Esophagus muscularis mucosa (tissue), 4 donors: ENCODE measurements at regions not wholly inside any gene's neighbourhood (a gene's known extent, or its start where the extent isn't known, plus 50 kb on each side); places are given as distances from the start of the nearest gene placed in this dataset.

Source experiments
- DNase-seq: peaks from one replicate; pipeline ENCODE4 v3.0.0-alpha.2; 2017; ENCODE audit errors: extremely low spot score
- H3K27ac ChIP-seq, 4 donors: fragments of 200-600 bp; sonication (generic); replicated peaks in 1 of 4; 1 replicate in 3 of 4; 2 replicates in 1 of 4; pipeline ENCODE4 v1.5.1; 2016 to 2019; ENCODE audit warnings: mild to moderate bottlenecking in 1 of 4
- H3K27me3 ChIP-seq, 4 donors: fragments of 200-600 bp; sonication (generic); one replicate each; pipeline versions ENCODE4 v1.5.1 to v1.6.0; 2016 to 2019
- H3K36me3 ChIP-seq, 4 donors: fragments of 200-600 bp; sonication (generic); one replicate each; pipeline ENCODE4 v1.5.1; 2016 to 2019
- H3K4me1 ChIP-seq, 4 donors: fragments of 200-600 bp; sonication (generic); one replicate each; pipeline ENCODE4 v1.5.1; 2016 to 2019
- H3K4me3 ChIP-seq, 4 donors: fragments of 200-600 bp; sonication (generic); 1 replicate in 2 of 4; 2 replicates in 2 of 4; pipeline ENCODE4 v1.5.1; 2016 to 2019; ENCODE audit warnings: mild to moderate bottlenecking in 4 of 4, moderate library complexity in 1 of 4
- H3K9me3 ChIP-seq, 4 donors: fragments of 200-600 bp; sonication (generic); 1 replicate in 3 of 4; 2 replicates in 1 of 4; pipeline ENCODE4 v1.5.1; 2016 to 2019
- EP300 ChIP-seq: sonication (generic); formaldehyde crosslinking; IDR thresholded peaks from one replicate; pipeline ENCODE4 v1.6.1; 2017; ENCODE audit warnings: antibody characterized with exemption
- POLR2A ChIP-seq: fragments of 450-650 bp; IDR thresholded peaks from one replicate; pipeline ENCODE4 v1.6.1; 2017; ENCODE audit warnings: antibody characterized with exemption, moderate library complexity, mild to moderate bottlenecking, low read depth
- POLR2AphosphoS5 ChIP-seq, 2 donors: sonication (generic); formaldehyde crosslinking; IDR thresholded peaks; one replicate each; pipeline ENCODE4 v1.6.1; 2017; ENCODE audit warnings: antibody characterized with exemption in 2 of 2
- WGBS: methylation state at CpG from one replicate; pipeline ENCODE4 v1.1.5; 2018; 5-methylcytosine and 5-hydroxymethylcytosine counted together
- intact Hi-C: fragments of 100-400 bp; cut with DNase I; formaldehyde crosslinking; loops from one replicate; pipeline ENCODE4 v1.15.1; 2023
- TF ChIP-seq, protein P1 (sequence below), 3 experiments: fragments of 200-600 bp in 2 of 3; fragments of 450-650 bp in 1 of 3; sonication (generic) in 2 of 3; IDR thresholded peaks; one replicate each; pipeline ENCODE4 v1.5.1; 2017 to 2019; ENCODE audit warnings: antibody characterized with exemption in 3 of 3, mild to moderate bottlenecking in 2 of 3, moderate library complexity in 1 of 3

DNA sequence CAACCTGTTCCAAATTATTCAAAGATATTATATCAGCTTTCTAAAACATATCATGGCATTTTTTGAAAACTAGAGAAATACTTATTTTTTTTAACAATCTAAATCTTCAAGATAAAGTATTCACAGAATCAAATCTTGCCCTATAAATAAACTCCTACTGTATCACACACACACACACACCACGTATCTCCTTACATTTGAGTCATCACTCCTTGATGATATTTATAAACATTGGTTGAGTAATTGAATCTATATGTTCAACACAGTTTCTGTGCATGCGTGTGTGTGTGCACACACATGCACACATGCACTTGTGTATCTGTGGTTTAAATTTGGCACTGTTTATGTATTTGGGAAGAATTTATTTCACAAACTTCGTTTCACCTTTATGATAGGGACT lies 1716.4 kb downstream of the EFNA5 start:
- no peak for DNase-seq
- Histone ChIP-seq H3K4me3 (no peak overlapping the region), H3K9me3 (no peaks in the 10 kb centered on the region), H3K4me1 (no peaks in the 10 kb centered on the region), H3K27me3 (no peaks in the 10 kb centered on the region), H3K27ac (no peak overlapping the region), H3K36me3 (no peaks in the 10 kb centered on the region)
- TF ChIP-seq, protein P1, sequence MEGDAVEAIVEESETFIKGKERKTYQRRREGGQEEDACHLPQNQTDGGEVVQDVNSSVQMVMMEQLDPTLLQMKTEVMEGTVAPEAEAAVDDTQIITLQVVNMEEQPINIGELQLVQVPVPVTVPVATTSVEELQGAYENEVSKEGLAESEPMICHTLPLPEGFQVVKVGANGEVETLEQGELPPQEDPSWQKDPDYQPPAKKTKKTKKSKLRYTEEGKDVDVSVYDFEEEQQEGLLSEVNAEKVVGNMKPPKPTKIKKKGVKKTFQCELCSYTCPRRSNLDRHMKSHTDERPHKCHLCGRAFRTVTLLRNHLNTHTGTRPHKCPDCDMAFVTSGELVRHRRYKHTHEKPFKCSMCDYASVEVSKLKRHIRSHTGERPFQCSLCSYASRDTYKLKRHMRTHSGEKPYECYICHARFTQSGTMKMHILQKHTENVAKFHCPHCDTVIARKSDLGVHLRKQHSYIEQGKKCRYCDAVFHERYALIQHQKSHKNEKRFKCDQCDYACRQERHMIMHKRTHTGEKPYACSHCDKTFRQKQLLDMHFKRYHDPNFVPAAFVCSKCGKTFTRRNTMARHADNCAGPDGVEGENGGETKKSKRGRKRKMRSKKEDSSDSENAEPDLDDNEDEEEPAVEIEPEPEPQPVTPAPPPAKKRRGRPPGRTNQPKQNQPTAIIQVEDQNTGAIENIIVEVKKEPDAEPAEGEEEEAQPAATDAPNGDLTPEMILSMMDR (IDR thresholded peaks at IDR 0.05) = no peak
- no peak for TF ChIP-seq POLR2A
- no peak for TF ChIP-seq EP300
- no peak for TF ChIP-seq POLR2AphosphoS5 (IDR thresholded peaks at IDR 0.05)
- WGBS = 85% methylated on average over 3 of the region's 3 CpGs
- intact Hi-C loops = no loop called here

DNA sequence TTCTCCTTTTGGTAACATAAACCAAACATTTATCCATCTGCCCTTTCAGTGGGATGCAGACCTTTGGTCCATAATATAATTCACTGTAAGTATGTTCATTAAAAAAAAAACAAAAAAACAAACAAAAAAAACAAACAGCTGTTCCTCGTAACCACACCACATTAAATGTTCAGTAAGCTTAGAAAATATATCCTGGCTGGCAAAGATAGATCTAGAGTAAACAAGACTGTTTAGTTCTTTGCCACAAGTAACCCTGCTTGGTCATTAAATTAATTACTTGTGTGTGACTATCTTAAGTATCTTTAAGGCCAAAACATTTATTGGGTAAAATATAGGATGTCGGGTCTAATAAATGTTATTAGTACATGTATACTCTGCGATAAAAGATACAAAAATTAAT lies 1717.1 kb downstream of the EFNA5 start:
- Histone ChIP-seq H3K36me3 (no peaks in the 10 kb centered on the region), H3K4me3 (no peak overlapping the region), H3K9me3 (no peaks in the 10 kb centered on the region), H3K27ac (no peak overlapping the region), H3K27me3 (no peaks in the 10 kb centered on the region), H3K4me1 (no peaks in the 10 kb centered on the region)
- 94% methylated on average over 3 of the region's 3 CpGs for WGBS
- intact Hi-C loops = no loop called here
- DNase-seq = no peak
- TF ChIP-seq POLR2A (no peak), EP300 (no peak), POLR2AphosphoS5 (IDR thresholded peaks at IDR 0.05) (no peak)
- TF ChIP-seq, protein P1 (IDR thresholded peaks at IDR 0.05) = no peak

DNA sequence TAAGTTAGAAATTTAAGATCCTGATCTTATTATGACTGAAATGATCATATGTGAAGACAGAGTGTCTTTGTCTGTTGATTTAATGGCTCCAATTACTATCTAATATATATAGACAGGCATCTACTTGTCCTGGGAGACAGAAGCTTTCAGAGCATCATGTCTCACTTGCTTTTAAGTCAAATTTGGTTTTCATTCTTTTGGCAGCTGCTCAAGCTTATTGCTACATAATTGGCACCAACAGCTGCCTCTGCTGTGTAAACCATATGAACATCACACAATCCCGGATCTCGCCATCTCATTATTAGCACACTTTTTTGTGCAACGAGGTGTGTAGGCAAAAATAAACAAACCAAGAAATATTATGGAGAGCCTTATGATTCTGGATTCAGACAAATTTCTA lies 1717.9 kb downstream of the EFNA5 start:
- DNase-seq = no peak
- 62% methylated on average over 3 of the region's 3 CpGs for WGBS
- Histone ChIP-seq H3K4me1 (no peaks in the 10 kb centered on the region), H3K27me3 (no peaks in the 10 kb centered on the region), H3K9me3 (no peaks in the 10 kb centered on the region), H3K36me3 (no peaks in the 10 kb centered on the region), H3K4me3 (no peak overlapping the region), H3K27ac (no peak overlapping the region)
- TF ChIP-seq POLR2A (no peak), EP300 (no peak), POLR2AphosphoS5 (IDR thresholded peaks at IDR 0.05) (no peak)
- TF ChIP-seq, protein P1 (IDR thresholded peaks at IDR 0.05) = no peak
- intact Hi-C loops = no loop called here

DNA sequence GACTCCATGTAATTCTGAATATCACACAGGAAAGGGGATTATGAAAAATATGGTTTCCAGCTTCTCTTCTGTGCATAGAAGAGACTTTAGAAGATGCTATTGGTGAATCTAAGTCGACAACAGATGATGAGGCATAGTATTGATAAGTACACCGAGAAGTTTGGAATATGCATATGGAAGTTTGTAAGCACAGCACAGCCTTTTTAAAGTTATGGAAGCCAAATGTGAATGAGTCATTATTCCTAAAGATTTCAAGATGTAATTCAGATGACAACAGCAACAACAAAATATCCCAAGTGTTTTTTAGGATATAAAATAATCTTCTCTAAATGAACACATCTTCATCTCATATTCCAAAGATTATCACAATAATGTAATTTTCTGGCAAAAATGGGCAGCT lies 1723.3 kb downstream of the EFNA5 start:
- WGBS = 91% methylated on average over 2 of the region's 2 CpGs
- Histone ChIP-seq H3K27me3 (no peaks in the 10 kb centered on the region), H3K4me3 (no peak overlapping the region), H3K27ac (no peak overlapping the region), H3K9me3 (no peaks in the 10 kb centered on the region), H3K4me1 (no peaks in the 10 kb centered on the region), H3K36me3 (no peaks in the 10 kb centered on the region)
- TF ChIP-seq EP300 (no peak), POLR2AphosphoS5 (IDR thresholded peaks at IDR 0.05) (no peak), POLR2A (no peak)
- TF ChIP-seq, protein P1 (IDR thresholded peaks at IDR 0.05) = no peak
- no peak for DNase-seq
- intact Hi-C loops = no loop called here

DNA sequence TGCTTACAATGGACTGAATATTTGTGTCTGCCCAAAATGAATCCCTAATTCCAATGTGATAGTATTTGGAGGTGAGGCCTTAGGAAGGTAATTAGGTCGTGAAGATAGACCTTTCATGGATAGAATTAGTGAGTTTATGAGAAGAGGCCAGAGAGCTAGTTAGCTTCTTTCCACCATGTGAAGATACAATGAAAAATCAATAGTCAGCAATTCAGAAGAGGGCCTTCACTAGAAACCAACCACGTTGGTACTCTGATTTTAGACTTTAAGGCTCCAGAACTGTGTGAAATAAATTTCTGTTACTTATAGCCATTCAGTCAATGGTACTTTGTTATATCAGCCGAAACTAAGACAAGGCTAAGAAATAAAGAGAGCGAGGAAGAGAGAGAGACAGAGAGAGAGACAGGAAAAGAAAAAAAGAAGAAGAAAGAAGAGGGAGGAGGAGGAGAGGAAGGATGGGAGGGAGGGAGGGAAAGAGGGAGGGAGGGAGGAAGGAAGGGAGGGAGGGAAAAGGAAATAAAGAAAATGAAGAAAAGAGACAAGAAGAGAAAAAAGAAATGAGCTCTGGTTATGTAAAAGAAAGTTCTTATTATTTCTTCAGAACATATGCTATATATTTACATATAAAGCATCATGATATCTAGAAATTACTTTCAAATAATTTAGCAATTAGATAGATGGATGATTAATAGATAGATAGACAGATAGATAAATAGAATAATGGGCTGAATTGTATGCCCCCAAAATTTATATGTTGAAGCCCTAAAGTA lies 1725.3 kb downstream of the EFNA5 start:
- no peaks in the 10 kb centered on the region for H3K4me1 ChIP-seq
- no peak overlapping the region for H3K27ac ChIP-seq
- TF ChIP-seq, protein P1 (IDR thresholded peaks at IDR 0.05) = no peak
- TF ChIP-seq POLR2AphosphoS5 (IDR thresholded peaks at IDR 0.05) (no peak), POLR2A (no peak)
- H3K9me3 ChIP-seq = no peaks in the 10 kb centered on the region
- no peak overlapping the region for H3K4me3 ChIP-seq
- no peaks in the 10 kb centered on the region for H3K27me3 ChIP-seq
- DNase-seq = no peak
- 88% methylated on average over 4 of the region's 4 CpGs for WGBS
- no peaks in the 10 kb centered on the region for H3K36me3 ChIP-seq
- intact Hi-C loops = no loop called here
